AG04450 (cell line): ENCODE measurements at regions not wholly inside any gene's neighbourhood (a gene's known extent, or its start where the extent isn't known, plus 50 kb on each side); places are given as distances from the start of the nearest gene placed in this dataset.

Experiments used
- CTCF ChIA-PET: fragments of 300-600, 350-600 bp; formaldehyde crosslinking; extraction: SDS; loops from one replicate; lab custom pipeline; 2022; ENCODE audit warnings: antibody characterized with exemption, inconsistent platforms; lab: Charles Lee
- POLR2A ChIA-PET: fragments of 350-600 bp; formaldehyde crosslinking; extraction: SDS; loops from one replicate; lab custom pipeline; 2021; ENCODE audit warnings: antibody characterized with exemption, inconsistent platforms; lab: Yijun Ruan, JAX
- DNase-seq: peaks from one replicate; pipeline ENCODE4 v3.0.0-alpha.2; 2011; ENCODE audit warnings: low read depth, low spot score
- H3K27ac ChIP-seq: one replicate; pipeline ENCODE4 v1.5.1; 2012; ENCODE audit warnings: low read depth, low read length, control low read depth
- H3K27me3 ChIP-seq: one replicate; pipeline ENCODE4 v1.6.0; 2012; ENCODE audit warnings: low read length; ENCODE audit not compliant: control insufficient read depth, insufficient read depth
- H3K4me3 ChIP-seq: 2 replicates; pipeline ENCODE4 v1.5.1; 2011; ENCODE audit warnings: mild to moderate bottlenecking, low read depth, low read length, control low read depth
- H3K9me3 ChIP-seq: 2 replicates; pipeline ENCODE4 v1.5.1; 2012; ENCODE audit warnings: low read length; ENCODE audit not compliant: control insufficient read depth, insufficient read depth
- TF ChIP-seq, protein P1 (sequence below): IDR thresholded peaks from 2 replicates; pipeline ENCODE4 v1.5.1; 2011; ENCODE audit warnings: low read depth, low read length, control low read depth, inconsistent platforms

DNA sequence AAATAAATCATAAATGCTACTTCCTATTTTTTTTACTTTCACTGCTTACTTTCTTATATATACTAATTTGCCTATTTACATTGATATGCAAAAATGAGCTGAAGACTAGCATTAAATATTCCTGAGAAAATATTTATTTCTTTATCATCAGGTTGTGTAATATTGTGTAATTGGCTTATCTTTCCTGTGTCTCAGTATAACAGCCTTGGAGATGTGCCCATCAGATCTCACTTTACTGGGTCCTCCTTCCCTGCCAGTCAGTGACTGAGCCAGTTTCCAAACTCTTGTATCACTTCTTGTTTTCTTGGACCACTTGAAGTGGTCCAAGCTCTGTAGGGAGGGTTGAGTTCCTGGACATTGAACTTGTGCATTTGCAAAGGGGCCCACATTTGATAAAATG is 900.0 kb downstream of the LUZP2 start:
- Histone ChIP-seq H3K4me3 (no peak overlapping the region), H3K27me3 (no peaks in the 10 kb centered on the region), H3K9me3 (no peaks in the 10 kb centered on the region), H3K27ac (no peak overlapping the region)
- TF ChIP-seq, protein P1, sequence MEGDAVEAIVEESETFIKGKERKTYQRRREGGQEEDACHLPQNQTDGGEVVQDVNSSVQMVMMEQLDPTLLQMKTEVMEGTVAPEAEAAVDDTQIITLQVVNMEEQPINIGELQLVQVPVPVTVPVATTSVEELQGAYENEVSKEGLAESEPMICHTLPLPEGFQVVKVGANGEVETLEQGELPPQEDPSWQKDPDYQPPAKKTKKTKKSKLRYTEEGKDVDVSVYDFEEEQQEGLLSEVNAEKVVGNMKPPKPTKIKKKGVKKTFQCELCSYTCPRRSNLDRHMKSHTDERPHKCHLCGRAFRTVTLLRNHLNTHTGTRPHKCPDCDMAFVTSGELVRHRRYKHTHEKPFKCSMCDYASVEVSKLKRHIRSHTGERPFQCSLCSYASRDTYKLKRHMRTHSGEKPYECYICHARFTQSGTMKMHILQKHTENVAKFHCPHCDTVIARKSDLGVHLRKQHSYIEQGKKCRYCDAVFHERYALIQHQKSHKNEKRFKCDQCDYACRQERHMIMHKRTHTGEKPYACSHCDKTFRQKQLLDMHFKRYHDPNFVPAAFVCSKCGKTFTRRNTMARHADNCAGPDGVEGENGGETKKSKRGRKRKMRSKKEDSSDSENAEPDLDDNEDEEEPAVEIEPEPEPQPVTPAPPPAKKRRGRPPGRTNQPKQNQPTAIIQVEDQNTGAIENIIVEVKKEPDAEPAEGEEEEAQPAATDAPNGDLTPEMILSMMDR = no peak
- CTCF ChIA-PET = no interaction called here
- DNase-seq = no peak
- POLR2A ChIA-PET = no interaction called here

DNA sequence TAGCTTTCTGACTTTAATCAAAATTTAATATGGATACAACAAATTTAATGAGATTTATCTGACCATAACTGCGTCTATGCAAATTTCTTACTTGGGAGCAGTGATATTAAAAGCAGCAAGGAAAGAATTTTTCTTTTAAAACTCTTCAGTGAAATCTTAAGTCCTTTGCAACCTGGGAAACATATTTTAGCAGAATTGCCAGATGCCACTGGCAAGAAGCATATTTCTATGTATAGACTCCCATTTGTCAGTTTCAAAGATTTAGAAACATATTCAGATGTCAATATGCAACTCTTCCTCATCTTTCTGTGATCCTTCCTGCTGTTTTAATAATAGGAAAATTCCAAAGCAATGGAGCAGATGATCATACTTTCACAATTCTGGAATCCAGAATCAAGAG is 911.3 kb downstream of the LUZP2 start:
- H3K4me3 ChIP-seq = no peak overlapping the region
- no peaks in the 10 kb centered on the region for H3K27me3 ChIP-seq
- no peaks in the 10 kb centered on the region for H3K9me3 ChIP-seq
- ChIA-PET POLR2A (no interaction called here), CTCF (no interaction called here)
- TF ChIP-seq, protein P1 = no peak
- no peak for DNase-seq
- H3K27ac ChIP-seq = no peak overlapping the region

DNA sequence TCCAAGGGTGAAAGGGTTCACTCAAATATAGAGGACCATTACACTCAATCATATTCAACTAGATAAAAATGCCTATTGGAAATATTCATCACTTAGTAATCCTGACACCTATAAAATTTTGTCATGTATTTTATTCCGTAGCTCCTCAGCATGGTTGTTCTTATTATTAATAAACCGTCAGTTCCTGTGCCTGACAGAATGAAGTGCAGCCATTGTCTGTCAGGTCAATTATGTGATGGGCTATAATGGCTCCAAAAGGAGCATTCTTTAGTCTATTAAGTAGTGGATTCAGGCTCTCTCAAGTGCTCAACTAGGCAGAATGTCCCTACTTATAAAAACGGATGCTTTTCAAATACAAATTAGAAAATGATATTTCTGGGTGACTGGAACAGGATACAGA is 916.1 kb upstream of the ANO3 start:
- H3K27me3 ChIP-seq = no peaks in the 10 kb centered on the region
- no peaks in the 10 kb centered on the region for H3K9me3 ChIP-seq
- ChIA-PET POLR2A (no interaction called here), CTCF (no interaction called here)
- H3K4me3 ChIP-seq = no peak overlapping the region
- TF ChIP-seq, protein P1 = no peak
- DNase-seq = no peak
- no peak overlapping the region for H3K27ac ChIP-seq

DNA sequence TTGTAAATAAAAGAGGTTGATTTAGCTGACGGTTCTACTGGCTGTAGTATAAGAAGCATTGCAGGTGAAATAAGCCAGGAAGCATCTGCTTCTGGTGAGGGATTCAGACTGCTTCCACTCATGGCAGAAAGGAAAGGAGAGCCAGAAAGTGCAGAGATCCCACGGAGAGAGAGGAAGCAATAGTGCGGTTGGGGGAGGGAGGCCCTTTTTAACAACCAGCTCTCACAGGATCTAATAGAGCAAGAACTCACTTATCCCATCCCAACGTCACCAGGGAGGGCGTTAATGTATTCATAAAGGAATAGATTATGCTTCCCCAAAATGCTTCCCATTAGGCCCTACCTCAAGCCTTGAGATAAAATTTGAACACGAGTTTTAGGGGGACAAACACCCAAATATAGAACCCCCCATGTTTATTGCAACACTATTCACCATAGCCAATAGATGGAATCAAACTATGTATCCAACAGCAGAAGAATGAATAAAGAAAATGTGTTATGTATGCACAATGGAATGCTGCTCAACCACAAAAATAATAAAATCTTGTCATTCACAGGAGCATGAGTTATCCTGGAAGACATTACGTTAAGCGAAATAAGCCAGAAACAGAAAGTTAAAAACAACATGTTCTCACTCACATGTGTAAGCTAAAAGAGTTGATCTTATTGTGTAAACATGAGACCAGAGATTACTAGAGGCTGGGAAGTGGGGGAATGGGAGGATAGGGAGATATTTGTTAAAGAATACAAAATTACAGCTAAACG is 908.3 kb upstream of the ANO3 start:
- Histone ChIP-seq H3K27me3 (no peaks in the 10 kb centered on the region), H3K4me3 (no peak overlapping the region), H3K9me3 (no peaks in the 10 kb centered on the region), H3K27ac (no peak overlapping the region)
- no peak for DNase-seq
- POLR2A ChIA-PET = no interaction called here
- TF ChIP-seq, protein P1 = no peak
- CTCF ChIA-PET = interaction anchor here (0.6 kb wide), 1 partner anchor 905 kb away, joined by 3 read pairs; no protein-coding TSS in a partner anchor

DNA sequence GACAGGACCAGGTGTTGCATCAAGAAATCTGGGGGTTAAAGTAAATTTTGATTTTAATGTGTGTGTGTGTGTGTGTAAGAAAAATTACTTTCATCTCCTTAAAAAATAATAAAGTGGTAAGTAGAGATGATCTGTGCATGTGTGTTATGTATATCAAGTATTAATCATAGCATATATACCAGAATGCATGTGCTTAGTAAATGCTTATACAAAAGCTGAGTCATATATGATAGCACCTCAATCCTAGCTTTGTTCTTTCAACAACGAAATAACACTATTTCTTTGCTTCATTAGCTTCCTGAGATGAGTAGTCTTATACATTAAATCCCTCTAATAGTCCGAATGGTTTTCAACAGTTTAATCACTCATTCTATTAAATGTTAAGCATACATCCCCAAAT is 899.6 kb upstream of the ANO3 start:
- H3K27ac ChIP-seq = no peak overlapping the region
- H3K4me3 ChIP-seq = no peak overlapping the region
- H3K27me3 ChIP-seq = no peaks in the 10 kb centered on the region
- TF ChIP-seq, protein P1 = no peak
- CTCF ChIA-PET = no interaction called here
- POLR2A ChIA-PET = no interaction called here
- DNase-seq = no peak
- H3K9me3 ChIP-seq = no peaks in the 10 kb centered on the region
